SW480 (cell line): ENCODE measurements at regions not wholly inside any gene's neighbourhood (a gene's known extent, or its start where the extent isn't known, plus 50 kb on each side); places are given as distances from the start of the nearest gene placed in this dataset.

Experiments used
- DNase-seq: peaks from one replicate; pipeline ENCODE4 v3.0.0-alpha.2; 2016; ENCODE audit warnings: low spot score

DNA sequence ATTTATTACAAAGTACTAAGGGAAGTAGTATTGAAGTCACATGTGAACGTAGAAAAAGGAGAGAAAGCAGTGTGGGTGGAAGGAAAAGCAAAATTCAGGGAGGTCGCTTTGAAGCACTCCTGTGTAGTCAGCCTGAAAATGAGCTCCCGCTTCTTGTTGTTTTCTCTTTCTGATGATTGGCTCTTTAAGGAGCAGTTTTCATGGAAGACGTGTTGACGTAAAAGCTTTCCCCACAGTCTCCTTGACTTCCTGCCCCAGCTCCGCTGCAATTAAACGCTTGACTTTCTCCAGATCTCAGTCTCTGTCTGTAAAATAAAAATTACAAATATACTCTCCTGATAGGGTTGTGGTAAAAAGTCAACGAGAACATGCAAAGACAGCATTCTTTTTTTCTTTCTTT lies 661.5 kb upstream of the ZP4 start:
- no peak for DNase-seq

DNA sequence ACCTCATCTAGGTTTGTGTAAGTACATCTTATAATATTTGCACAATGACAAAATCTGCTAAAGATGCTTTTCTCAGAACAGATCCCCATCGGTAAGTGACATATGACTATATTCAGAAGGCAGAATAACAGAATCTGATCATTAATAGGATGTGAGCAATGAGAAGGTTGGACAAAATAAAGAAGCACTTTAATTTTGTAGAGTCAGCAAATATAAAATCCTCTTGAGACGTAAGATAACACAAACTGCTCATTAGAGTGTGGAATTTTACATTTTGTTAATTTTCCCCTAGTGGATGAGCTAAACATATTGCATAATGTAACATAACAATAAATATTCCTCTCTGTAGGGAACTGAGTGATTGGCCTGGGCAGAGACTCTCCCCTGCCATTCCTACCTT lies 658.4 kb upstream of the ZP4 start:
- DNase-seq: no peak

GRCh38 chr1:238546118-238546517 lies 655.4 kb upstream of the ZP4 start:
- no peak for DNase-seq

GRCh38 chr1:238537641-238538040 lies 646.9 kb upstream of the ZP4 start:
- DNase-seq: no peak

DNA sequence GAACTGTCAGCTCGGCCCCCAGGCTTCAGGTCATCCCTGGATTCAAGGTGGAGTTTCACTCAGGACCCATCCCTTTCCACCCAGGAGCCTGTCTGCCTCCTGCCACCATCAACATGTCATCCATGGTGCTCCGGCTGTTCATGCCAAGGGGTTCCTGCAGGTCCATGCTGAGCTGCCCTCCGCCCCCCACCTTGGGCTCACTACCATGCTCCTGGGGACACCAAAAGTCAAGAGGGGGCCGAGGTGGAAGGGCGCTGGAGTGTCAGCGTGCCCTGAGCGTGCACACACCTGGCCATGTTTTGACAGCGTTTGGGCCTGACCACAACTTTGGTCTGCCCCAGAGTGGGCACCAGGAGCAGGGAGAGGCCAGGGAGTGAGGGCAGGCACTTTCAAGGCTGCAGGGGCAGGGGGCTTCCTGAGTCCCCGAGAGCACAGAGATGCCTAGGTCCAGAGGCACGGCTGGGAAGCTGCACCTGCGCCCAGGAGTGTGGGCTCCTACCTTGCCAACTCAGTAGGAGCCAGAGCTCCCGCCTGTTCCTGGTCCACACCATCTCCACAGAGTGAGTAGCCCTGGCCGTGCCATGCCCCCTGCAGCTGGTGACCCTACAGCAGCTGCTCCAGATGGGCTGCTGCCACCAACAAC lies 639.6 kb upstream of the ZP4 start:
- no peak for DNase-seq

GRCh38 chr1:238517711-238518110 lies 627.0 kb upstream of the ZP4 start:
- DNase-seq: no peak

DNA sequence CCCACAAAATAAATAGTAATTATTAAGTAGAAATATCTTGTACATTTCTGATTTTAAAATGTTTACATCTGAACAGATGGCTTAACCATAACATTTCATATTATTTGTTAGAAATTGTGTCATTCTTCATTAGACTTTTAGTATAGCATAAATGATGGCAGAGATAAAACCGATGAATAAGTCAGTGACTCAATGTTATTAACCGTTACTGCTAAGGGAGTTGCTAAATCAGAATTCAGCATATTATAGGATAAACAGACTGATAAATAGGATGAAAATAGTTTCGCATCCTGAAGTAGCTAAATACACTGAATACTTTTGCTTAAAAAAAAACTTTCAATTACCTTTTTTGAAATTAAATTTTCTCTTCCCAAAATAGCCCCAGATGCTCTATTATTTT lies 610.6 kb upstream of the ZP4 start:
- DNase-seq: no peak

GRCh38 chr1:238499021-238499420 lies 608.3 kb upstream of the ZP4 start:
- DNase-seq: no peak

DNA sequence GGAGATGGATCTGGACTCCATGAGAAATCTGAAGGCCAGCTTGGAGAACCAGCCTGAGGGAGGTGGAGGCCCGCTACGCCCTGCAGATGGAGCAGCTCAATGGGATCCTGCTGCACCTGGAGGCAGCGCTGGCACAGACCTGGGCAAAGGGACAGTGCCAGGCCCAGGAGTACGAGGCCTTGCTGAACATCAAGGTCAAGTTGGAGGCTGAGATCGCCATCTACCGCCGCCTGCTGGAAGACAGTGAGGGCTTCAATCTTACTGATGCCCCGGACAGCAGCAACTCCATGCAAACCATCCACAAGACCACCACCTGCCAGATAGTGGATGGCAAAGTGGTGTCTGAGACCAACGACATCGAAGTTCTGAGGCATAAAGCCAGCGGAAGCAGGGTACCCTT lies 601.5 kb upstream of the ZP4 start:
- DNase-seq: no peak

DNA sequence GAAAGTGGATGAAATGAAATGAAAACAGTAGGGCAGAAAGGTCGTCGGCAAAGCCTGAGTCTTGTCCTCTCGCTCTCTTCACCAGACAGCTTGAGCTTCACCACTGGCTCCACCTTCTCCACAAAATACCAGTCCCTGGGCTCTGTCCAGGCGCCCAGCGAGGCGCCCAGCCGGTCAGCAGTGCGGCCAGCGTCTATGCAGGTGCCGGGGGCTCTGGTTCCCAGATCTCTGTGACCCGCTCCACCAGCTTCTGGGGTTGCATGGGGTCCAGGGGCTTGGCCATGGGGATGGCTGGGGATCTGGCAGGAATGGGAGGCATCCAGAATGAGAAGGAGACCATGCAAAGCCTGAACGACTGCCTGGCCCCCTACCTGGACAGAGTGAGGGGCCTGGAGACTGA lies 600.5 kb upstream of the ZP4 start:
- DNase-seq: no peak

- DNase-seq: no peak
Observed at GRCh38 chr1:238489006-238489405, 598.3 kb upstream of the ZP4 start.

GRCh38 chr1:238488401-238488800 lies 597.7 kb upstream of the ZP4 start:
- no peak for DNase-seq

- no peak for DNase-seq
Observed at GRCh38 chr1:238487931-238488330, 597.2 kb upstream of the ZP4 start.

- peak; percentile 18 for DNase-seq
Observed at GRCh38 chr1:238485912-238486209, 595.1 kb upstream of the ZP4 start.

DNA sequence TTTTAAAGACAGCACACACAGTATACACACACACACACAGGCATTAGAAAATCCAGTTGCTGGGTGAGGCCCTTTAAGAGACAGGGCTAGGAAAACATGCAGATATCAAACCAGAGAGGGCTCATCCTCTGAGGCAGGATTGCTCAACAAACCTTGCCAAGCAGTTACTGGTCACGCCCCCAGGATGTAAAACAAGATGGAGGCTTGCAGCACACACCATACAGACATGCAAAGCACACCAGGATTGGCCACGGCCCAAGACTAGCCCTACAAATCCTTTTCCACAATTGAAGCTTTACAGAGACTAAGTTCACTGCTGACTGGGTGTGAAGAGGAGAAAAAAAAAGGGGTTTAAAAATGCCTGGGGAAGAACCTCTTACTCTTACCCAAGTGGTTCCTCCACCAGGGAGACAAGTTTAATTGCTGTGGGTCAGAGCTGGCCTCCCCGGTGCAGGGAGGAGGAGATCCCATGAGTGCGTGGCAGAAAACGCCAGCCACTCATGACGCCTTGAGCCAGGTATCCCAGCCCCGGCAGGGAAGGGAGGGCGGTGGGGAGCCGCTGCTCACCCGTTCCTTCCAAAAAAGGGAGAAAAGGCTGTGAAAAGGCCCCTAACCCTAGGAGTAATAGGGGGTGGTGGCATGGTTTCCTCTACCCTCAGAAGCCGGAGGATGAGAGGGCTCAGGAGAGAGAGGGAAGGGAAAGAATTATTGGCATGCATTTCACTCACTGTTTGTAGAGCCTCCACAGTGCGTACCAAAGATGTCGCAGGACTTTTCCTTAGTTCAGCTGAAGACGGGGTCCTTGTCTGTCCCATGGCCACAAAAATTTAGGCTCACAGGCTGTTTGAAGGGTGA lies 594.6 kb upstream of the ZP4 start:
- DNase-seq: peak; percentile 50

DNA sequence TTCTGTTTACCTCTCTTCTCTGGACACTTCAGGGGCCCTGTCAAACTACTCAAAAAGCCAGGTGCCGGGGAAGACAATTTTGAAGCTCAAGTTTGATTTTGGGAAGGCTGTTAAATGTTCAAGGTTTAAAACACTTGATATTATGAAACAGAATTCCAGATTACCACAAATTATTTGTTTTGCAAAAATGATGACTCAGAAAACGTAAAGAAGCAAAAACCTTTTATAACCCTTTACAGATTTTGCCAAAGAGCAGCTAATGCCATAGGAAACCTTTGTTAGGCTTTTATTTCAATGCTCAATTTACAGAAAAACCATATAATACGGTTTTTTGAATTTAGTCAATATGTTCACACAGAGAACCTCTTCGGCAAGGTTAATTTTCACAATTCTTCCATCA lies 593.4 kb upstream of the ZP4 start:
- DNase-seq: no peak

DNA sequence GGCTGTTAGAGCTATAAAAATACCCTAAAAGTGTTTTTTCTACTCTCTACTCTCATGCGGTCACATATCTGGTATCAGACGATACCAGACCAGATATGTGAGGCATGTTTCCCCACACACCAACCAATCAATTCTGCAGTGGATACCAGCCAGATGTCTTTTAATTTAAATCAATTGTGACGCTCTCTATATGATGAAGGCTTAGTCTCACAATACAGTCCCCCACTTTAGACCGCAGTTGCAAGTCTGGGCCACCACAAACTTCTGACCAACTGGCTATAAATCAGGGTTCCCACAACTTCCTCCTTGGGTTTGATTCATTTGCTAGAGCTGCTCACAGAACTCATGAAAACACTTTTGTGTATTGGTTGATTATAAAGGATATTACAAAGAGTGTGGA lies 586.1 kb upstream of the ZP4 start:
- DNase-seq: no peak

- DNase-seq: no peak
Observed at GRCh38 chr1:238475712-238476111, 585.0 kb upstream of the ZP4 start.

- no peak for DNase-seq
Observed at GRCh38 chr1:238474263-238474662, 583.5 kb upstream of the ZP4 start.

- DNase-seq: no peak
Observed at GRCh38 chr1:238469146-238469631, 578.5 kb upstream of the ZP4 start.

- no peak for DNase-seq
Observed at GRCh38 chr1:238468068-238468467, 577.3 kb upstream of the ZP4 start.

DNA sequence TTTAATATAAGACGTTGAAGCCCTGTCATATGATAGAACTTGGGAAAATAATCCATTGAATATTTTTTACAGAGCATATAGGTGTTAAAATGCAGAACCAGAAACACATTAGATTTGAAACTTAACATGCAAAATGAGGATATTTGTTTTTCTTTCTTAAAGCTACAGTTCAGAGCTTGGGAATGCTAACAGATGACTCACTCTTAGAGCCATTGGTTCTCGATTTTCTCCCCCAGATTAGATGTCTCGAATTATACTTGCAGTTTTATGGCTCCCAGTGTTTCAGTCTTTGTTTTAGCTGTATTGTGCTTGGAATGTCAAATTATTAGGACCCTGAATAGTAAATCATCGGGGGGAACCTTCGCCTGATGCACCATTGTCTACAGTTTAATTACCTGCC lies 575.7 kb upstream of the ZP4 start:
- no peak for DNase-seq

- no peak for DNase-seq
Observed at GRCh38 chr1:238465449-238465848, 574.7 kb upstream of the ZP4 start.

DNA sequence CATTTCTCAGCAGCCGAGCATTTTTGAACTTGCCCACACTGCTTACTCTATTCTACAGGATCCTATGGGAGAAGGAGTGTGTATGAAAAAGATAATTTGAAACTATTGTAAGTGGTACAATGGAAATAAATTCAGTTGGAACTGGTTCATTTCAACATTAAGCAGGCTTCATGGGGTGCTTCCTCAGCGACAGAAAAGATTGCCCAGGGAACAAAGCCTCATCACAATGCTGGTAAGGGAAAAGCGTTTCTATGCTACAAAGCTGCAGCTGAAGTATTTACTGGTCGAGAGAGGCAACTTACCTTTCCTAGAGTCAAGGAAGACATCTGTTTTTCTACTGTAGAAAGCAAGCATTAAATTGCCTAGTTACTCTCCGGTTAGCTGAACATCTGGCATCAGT lies 568.2 kb upstream of the ZP4 start:
- no peak for DNase-seq
